GM21360 (cell line): ENCODE measurements at regions not wholly inside any gene's neighbourhood (a gene's known extent, or its start where the extent isn't known, plus 50 kb on each side); places are given as distances from the start of the nearest gene placed in this dataset.

Source experiments
- ATAC-seq: cut with Tn5 transposase; IDR thresholded peaks from one replicate; pipeline ENCODE4 v1.9.1; 2021; ENCODE audit warnings: mild to moderate bottlenecking, moderate library complexity; ENCODE audit not compliant: unreplicated experiment

DNA sequence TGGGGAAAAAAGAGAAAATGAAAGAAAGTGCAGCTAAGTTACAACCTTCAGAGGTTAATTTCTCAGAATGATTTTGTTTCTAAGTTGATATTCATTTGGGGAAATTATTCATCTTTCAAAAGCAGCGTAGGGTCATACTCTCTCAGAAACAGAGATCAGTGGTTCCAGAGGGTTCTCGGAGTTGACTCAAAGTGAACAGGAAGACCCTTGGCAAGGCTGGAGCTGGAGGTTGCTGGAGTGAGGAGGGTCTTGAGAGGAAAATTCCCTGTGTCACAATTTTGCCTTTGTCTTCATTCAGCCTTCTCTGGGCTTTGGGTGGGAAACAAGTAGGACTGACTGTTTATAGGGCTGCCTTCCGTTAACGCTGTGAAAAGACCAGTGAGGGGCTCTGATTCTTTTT, 168.2 kb downstream of the ICOS start:
- no peak for ATAC-seq

DNA sequence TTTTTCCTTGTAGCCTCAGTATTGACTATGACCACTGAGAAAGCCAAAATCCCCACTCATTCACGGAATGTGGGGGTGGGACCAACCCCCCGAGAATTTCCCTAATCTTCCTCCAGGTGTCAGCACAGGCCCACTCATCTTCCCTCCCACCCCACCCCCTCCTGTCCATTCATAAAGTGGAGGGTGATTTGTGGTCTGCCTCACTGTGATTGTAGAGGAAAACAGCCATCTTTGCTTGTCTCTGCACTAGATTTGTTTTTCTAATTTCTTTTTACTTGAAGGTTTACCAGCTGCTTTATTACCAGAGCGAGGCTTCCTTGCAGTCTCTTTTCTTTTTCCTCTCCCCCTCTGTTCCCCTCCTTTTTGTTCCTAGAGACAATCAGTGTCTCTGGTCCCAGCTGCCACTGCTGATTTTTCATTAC, 171.8 kb downstream of the ICOS start:
- ATAC-seq: no peak

DNA sequence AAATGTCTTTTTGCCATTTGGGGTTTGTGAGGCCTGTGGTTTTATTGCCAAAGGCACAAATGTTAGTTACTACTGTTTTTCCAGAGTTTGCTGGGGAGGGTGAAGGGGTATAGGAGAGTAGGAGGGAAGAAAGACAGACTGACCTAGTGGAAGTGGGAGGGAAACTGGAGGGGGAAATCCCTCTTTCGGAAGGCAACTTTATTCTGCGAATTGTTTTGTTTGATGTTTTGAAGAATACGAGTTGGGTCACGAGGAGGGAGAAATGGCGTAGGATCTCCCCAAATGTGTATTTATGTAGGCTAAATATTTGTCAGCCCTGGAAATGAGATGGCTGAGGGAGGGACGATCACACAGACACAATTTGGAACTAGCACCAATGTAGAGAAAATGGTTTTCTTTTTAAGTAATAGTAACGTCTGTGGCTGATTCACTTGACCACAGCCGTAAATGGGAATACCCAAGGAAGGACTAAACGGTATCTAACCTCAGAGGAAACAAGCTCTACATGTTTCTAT, 172.3 kb downstream of the ICOS start:
- no peak for ATAC-seq

DNA sequence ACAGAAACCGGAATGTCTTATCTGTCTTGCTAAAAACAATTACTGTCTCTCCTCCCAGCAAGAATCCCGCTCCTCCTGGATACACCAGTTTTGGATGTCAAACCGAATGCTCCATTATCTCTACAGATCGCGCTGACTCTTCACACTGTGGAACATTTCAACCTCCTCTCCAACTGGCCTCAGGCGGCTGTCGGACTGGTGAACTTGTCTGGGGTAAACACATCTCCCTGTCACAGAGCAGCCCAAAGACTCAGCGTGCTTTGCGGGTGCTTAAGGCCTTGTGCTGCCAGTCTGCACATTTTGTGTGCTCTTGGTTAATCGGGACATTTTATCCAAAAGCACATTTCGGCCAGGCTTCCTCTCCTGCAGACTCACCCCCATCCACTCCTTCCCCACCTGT, 173.1 kb downstream of the ICOS start:
- no peak for ATAC-seq

DNA sequence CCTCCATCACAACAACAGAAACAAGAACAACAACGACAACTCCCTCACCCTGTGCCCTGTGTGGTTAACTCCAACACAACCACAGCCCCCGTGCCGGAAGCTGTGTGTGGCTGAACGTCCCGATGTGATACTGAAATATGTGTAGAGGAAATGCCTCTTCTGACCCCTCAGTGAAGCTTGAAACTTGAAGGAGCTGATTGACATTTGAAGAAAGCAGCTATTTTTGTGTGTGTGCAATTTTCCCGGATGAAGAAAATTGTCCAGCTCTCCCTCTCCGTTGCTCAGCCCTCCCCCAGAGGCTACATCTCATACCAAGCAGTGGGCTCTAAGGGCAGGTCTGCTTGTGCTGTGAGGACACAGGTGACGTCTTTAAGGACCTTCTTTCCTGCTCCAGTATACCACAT, 173.8 kb downstream of the ICOS start:
- ATAC-seq: peak; percentile 93

DNA sequence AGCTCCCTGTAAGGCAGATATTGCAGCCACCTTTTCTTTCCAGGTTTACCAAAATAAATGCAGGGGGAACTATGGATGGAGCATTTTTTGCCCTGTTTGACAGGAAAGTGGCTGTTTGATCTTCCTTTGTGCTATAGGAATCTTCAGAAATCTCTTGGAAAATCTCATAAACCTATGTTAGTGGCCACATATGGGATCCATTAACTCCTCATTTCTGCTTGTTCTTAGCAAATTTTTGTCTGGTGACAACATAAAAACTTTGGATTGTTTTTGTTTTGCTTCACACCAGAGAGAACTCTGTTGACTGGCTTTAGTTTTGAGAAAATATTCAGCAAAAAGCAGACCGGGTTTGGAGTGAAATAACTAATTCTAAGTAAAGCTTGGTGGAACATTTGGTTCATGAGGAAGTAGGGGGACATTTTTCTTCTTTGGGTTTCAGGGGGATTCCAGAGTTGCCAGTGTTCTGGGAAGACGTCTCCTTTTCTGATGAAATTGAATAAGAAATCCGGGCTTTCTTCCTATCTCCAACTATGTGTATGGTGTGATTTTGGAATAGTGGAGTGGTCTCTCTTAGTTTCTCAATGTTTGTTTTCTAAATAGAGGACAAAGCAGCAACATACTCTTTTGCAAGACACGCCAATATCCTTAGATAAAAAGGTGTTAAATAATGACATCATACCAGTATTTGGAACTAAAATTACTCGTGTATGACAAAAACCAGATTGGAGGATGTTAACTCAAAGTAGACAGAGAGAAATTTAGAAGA, 174.4 kb downstream of the ICOS start:
- ATAC-seq: no peak

DNA sequence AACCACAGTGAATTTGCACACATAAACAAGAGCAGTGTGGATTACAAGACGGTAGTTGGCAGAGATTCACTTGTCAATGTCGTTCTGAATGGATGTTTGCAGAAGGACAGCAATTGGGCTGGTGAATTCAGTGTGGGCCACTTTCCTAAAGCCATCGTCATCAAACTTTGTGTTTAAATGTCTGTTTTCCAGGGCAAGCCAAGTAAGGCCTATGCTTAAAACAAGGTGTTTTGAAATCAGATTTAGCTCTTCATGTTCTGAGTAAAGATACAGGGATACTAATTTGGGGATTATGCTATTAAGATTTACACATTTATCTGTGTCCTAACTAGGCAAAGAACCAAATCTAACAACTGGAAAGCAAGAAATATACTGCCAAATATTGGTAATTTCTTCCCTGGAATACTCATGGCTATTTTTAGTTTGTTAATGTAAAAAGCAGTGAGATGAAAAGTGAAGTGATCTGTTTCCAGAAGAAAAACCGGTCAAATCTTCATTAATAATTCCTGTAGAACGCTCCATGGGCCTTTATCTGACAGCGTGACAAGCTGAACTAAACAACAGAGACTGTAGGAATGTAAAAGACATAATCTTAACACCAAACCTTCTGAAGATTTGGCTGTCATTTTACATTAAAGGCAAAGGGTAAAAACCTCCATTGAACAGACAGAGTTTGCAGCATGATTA, 175.7 kb downstream of the ICOS start:
- no peak for ATAC-seq

DNA sequence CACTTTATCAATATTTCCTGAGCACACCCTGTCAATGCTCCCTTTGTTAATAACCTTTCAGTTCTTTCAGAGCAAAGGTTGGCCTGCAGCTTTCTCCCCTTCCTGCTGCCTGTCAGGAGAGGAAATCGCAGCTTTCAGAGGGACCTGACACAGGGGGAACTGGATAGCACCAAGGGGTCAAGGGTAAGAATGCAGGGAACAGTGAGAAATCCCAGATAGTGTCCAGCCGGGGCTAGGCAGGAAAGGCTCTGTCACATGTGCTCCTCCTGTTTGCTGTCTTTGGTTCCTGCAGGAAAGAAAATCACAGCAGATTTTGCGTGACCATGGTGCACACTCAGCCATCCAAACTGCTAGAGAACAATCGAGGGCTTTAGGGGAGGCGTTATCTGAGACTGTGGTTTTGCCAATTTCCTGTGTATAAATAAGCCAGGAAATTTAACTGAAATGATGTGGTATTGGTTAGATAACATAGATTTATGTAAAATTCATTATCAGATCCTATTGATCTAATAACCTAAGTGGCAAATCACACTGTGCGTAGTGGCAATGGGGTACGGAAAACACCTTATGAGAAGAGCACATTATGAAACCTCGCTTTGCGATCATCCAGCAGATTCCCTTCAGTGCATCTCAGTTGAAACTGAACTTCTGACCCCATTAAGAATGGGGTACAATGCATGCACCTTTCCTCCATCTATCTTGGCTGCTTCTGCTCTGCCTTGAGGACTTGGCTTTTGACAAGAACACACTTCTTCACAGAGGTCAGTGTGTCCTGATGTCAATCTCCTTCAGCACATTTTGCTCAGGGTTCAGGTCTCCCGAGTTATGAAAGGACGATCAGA, 178.0 kb downstream of the ICOS start:
- no peak for ATAC-seq

DNA sequence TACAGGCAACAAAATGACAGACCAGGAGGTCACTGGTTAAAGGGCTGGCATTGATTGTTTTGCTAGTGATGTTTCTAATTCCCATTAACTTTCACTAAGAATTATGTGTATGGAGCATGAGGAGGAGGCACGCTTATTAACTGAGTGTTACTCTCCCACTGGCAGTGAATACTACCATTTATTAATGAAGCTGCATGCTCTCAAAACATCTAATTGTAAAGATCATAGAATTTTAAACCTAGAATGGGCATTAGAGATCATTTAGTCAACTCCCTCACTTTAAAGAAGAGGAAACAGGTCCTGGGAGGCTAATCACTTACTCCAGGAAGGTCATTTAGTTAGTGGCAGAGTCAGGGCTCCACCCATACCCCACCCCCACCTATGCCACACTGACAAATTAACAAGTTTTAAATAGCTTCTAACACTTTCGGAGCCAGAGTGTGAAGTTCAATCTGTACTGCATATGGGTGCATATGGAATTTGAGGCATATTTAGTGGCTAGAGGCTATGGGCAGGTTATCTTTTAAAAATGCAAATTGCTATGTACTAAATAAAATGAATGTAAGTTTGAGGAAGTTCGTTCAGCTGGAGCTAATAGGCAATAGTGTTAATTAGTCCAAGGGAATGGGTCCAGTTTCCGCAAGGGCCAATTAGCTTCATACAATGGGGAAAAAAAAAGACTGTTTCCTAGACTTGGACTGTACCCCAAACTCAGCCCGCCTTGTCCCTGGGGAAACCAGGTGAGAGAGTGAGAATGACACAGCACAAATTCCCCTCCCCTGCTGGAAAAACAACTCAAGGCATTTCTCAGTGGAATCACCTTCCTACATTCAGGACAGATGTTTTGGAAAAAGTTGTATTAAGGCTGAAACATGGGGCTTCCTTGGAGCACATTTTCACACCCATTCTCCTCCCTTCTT, 178.8 kb downstream of the ICOS start:
- ATAC-seq: no peak

DNA sequence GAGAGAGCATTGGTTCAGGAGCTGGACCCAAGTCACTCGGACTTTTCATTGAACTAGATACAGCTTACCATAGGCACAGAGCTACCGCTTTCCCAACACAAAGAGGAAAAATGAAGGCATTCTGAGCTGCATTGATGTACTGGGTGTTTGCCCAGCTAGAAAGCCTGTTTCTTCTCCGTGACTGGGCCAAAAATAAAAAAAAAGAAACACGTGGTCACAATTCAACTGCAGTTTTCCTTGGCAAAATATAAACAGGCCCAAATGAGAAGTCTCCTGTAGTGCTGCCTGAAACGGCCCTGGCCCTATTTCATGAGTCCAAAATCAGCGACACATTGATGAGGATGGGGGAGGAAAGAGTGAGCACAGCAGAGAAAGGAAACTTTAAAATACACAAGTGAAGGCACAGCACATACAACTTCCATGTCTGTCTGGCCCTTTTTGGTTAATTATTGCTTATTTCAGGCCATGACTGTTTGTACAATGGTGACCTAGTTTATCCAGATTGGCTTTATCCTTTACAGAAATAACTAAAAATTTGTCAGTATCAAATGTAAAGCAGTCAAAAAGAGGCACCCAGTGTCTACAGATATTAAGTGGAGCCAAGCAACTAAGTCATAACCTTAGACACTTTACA, 179.7 kb downstream of the ICOS start:
- no peak for ATAC-seq

DNA sequence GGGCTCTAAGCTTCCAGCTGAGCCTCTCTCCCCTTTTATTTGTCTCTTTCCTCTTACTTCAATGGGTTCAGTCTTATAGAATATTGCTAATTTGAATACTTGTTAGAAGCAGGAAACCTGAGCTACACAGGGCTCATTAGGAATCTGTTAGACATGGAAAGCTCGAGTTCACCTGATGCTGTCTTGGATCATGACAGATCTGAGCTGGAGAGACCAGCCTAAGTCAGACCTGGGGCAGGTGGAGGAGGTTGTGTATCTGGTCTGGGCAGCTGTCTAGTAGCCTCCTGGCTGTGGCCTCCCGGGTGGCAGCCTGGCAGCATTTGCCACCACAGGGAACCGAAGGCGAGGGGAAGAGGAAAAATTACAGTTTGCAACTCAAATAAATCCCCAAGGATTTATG, 185.9 kb downstream of the ICOS start:
- ATAC-seq: no peak

DNA sequence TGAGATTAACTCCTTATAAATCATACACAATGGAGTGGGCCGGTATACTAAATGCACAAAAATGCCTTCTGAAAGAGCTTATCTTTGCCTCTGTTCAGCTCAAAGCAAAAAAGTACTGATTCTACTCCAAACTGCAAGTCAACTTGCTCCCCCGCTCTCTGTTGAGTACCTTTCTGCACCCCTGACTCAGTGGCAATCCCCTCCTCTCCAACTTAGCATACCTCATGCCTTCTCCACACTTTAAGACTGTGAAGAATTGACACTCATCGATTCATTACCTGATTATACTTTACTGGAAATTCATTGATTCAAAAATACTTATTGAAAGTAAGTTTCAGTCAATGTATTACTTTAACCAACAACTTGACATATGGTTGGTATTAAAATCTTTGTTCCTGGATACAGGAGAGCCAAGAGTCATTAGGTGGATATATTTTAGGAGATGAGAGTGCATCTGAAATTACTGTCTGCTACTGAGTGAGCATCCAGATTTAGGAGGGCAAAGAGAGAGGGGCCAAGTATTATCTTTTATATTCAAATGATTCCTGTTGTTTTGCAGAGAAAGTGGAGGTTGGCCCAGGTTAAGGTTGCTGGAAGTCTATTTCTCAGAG, 187.7 kb downstream of the ICOS start:
- no peak for ATAC-seq

DNA sequence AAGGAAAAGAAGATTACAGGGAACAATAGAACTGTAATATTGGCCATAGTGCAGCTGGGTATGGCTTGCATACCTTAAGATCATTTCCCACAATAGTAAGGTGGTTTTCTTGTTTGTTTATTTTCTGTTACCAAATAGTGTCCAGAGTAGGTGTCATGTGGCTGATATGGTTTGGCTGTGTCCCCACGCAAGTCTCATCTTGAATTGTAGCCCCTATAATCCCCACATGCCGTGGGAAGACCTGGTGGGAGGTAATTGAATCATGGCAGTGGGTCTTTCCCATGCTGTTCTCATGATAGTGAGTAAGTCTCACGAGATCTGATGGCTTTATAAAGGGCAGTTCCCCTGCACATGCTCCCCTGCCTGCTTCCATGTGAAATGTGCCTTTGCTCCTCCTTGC, 190.1 kb downstream of the ICOS start:
- ATAC-seq: no peak

DNA sequence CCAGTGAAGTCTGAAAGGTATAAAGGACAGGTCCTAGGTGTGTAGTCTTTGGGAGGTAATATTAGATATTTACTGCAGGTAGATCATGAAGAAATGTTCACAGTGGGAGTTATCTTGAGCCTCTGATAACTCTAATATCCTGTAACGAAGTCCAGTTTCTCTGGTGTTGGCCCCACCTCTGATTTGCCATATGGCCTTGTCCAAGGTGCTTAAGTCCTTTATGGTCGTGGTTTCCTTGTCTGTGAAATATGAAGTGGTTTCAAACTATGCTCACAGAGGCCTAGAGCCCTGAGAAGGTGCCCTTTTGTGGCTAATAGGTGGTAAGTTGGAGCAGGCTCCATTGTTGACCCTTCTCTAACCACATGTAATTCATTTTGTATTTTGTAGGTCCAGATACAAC, 190.7 kb downstream of the ICOS start:
- ATAC-seq: no peak

DNA sequence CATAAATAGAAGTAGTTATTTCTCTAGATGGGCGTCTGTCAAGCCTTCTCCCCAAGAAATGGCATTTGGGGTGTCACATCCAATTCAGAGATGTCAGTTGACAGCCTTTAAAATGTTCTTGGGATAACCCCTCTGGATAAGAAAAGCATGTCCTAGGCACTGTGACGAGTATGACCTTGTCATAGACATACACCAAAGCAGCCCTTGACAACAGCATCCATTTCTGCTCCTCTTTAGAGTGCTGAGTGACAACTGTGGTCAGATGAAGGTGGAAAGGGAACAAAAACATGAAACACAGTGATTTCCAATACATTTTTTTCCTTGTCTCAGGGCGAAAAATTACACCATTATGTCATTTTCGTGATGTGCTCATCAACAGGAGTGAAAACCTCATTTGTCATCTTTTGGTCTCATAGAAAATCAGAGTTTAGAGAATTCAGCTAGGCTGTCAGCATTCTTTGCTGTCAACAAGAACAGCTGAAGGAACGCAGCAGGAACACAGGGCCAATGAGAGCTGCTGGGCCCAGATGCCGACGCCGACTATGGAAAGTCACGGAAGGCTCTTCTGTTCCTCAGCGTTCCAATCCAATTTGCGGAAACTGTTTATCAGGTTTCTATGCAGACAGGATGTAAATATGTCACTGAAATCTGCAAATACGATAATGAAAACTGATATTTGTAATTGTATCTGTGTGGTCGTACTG, 193.2 kb downstream of the ICOS start:
- no peak for ATAC-seq

DNA sequence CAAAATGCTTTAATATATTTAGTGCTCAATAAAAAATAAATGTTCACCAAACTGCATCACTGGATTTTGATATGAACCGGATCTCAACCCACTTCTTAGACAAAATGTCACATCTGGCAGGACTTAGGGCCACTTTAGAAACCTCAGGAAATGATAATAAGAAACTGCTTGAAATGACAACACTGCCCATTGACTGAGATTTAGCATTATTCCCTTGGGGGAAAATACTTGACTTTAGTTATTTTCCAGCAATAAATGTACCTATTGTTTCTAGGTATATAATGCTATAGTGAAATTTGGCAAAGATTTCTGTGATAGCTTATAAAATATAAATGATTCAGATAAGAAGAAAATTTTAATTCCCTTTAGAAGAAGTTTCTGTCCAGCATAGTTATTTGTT, 195.1 kb downstream of the ICOS start:
- no peak for ATAC-seq

DNA sequence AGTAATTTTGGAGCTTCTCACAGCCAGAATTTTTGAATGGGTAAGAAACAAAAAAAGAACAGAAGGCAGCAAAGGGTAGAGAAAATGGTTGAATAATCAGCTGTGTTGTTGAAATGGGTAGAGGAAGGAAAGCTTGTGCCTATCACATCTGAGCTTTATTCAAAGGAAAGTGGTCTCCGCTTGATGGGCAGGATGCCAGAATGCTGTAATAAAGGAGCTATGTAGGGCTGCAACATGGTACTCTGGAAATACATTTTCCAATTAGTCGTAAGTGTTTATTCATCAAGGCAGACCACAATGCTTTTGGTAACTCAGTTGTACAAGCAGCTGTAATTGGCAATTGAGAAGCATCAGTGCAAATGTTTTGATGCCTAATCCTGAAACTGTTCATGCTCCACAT, 196.9 kb downstream of the ICOS start:
- no peak for ATAC-seq

DNA sequence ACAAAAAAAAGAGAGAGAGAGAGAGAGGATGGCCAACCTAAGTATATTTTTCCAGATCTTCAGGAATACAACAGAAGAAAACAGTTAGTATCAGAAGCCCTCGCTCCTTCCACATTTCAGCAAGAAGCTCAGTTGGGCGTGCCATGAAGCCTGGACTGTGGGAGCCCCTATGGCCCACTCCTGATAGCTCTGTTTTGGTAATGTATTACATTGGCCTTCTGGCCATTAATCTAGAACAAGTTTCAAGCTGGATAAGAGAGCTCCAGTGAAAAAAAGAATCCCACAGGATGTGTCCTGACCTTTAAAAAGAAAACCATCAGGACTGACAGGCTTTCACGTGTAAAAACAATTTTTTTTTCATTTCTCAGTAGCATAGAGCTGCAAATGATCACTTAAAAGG, 197.9 kb downstream of the ICOS start:
- ATAC-seq: no peak

DNA sequence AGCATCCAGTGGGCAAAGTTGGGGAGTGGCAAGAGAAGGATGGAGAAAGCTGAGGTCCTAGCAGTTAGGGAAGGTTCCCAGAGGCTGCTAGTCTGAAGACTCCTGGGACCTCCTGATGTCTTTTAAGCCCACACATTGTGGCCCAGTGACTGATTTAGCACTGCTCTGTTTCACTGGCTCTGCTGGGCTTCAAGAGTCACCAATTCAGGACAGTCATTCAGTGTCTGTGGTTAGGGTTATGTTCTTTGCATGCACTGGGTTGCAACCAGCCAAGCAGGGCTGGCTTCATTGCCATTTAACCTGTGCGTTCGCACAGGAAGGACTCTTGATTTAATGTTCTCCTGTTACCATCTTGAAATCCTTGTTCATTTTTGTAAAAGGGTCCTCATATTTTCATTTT, 199.2 kb downstream of the ICOS start:
- ATAC-seq: no peak
